22Rv1 (cell line): ENCODE measurements at regions not wholly inside any gene's neighbourhood (a gene's known extent, or its start where the extent isn't known, plus 50 kb on each side); places are given as distances from the start of the nearest gene placed in this dataset.

Source experiments
- ZFX ChIP-seq: fragments of 450-650 bp; IDR thresholded peaks from 2 replicates; pipeline ENCODE4 v1.6.1; 2017; ENCODE audit warnings: antibody characterized with exemption, borderline replicate concordance
- TF ChIP-seq, protein P1 (sequence below): fragments of 450-650 bp; IDR thresholded peaks from 2 replicates; pipeline ENCODE4 v1.5.1; 2017; ENCODE audit warnings: mild to moderate bottlenecking

DNA sequence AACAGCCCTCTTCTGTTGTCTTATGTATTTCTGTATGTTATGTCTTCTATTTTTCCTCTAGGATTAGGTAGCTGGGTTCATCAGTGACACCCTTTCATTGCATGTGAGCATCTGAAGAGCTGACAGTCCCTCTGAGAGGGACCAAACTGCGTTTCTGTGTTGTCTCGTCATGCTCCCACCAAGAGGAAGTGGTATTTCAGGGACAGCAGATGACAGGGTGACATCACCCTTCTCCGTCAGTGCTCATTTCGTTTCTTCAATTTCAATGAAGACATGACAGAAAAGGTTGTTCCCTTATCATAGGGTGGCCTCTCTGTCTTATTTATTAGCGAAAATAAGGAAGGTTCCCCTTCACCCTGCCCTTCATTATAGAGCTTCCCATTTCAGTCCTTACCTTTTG lies 225.9 kb upstream of the NR4A3 start:
- TF ChIP-seq, protein P1, sequence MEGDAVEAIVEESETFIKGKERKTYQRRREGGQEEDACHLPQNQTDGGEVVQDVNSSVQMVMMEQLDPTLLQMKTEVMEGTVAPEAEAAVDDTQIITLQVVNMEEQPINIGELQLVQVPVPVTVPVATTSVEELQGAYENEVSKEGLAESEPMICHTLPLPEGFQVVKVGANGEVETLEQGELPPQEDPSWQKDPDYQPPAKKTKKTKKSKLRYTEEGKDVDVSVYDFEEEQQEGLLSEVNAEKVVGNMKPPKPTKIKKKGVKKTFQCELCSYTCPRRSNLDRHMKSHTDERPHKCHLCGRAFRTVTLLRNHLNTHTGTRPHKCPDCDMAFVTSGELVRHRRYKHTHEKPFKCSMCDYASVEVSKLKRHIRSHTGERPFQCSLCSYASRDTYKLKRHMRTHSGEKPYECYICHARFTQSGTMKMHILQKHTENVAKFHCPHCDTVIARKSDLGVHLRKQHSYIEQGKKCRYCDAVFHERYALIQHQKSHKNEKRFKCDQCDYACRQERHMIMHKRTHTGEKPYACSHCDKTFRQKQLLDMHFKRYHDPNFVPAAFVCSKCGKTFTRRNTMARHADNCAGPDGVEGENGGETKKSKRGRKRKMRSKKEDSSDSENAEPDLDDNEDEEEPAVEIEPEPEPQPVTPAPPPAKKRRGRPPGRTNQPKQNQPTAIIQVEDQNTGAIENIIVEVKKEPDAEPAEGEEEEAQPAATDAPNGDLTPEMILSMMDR = no peak
- no peak for TF ChIP-seq ZFX
